Nephron progenitor cell (in vitro differentiated cells): ENCODE measurements at regions not wholly inside any gene's neighbourhood (a gene's known extent, or its start where the extent isn't known, plus 50 kb on each side); places are given as distances from the start of the nearest gene placed in this dataset.

Experiments
- DNase-seq: peaks from one replicate; pipeline ENCODE4 v3.0.0; 2021
- H3K27ac Mint-ChIP-seq: 2 replicates; pipeline ENCODE4 v1.8.0; 2021; ENCODE audit warnings: mild to moderate bottlenecking, moderate library complexity, mixed read lengths
- H3K27me3 Mint-ChIP-seq: 2 replicates; pipeline ENCODE4 v1.8.0; 2021; ENCODE audit warnings: mild to moderate bottlenecking, low read depth, mixed read lengths; ENCODE audit not compliant: poor library complexity
- H3K36me3 Mint-ChIP-seq: 2 replicates; pipeline ENCODE4 v1.8.0; 2021; ENCODE audit warnings: low read depth, mixed read lengths
- H3K4me1 Mint-ChIP-seq: 2 replicates; pipeline ENCODE4 v1.8.0; 2021; ENCODE audit warnings: mixed read lengths
- H3K4me3 Mint-ChIP-seq: 2 replicates; pipeline ENCODE4 v1.8.0; 2021; ENCODE audit warnings: mild to moderate bottlenecking, moderate library complexity, mixed read lengths
- H3K9me3 Mint-ChIP-seq: 2 replicates; pipeline ENCODE4 v1.8.0; 2021; ENCODE audit warnings: mild to moderate bottlenecking, moderate library complexity, mixed read lengths
- CTCF ChIP-seq: fragments of 200-600 bp; sonication (generic); IDR thresholded peaks from 2 replicates; pipeline ENCODE4 v1.5.0; 2021; ENCODE audit warnings: antibody characterized with exemption

GRCh38 chr2:163210430-163210918, 371.9 kb upstream of the KCNH7 start:
- no peaks in the 10 kb centered on the region for H3K4me1 Mint-ChIP-seq
- no peak overlapping the region for H3K4me3 Mint-ChIP-seq
- H3K36me3 Mint-ChIP-seq, result no peaks in the 10 kb centered on the region
- TF ChIP-seq CTCF, result no peak
- H3K27me3 Mint-ChIP-seq, result no peaks in the 10 kb centered on the region
- no peak for DNase-seq
- H3K9me3 Mint-ChIP-seq, result no peaks in the 10 kb centered on the region
- no peak overlapping the region for H3K27ac Mint-ChIP-seq

GRCh38 chr2:163207693-163208370, 369.3 kb upstream of the KCNH7 start:
- Mint-ChIP-seq H3K27me3 (no peaks in the 10 kb centered on the region), H3K36me3 (no peaks in the 10 kb centered on the region), H3K9me3 (no peaks in the 10 kb centered on the region), H3K4me3 (no peak overlapping the region), H3K4me1 (no peaks in the 10 kb centered on the region), H3K27ac (no peak overlapping the region)
- DNase-seq, result no peak
- TF ChIP-seq CTCF, result no peak

GRCh38 chr2:163205589-163206254, 367.2 kb upstream of the KCNH7 start:
- H3K4me3 Mint-ChIP-seq, result no peak overlapping the region
- H3K27me3 Mint-ChIP-seq, result no peaks in the 10 kb centered on the region
- H3K36me3 Mint-ChIP-seq, result no peaks in the 10 kb centered on the region
- no peaks in the 10 kb centered on the region for H3K9me3 Mint-ChIP-seq
- no peak for DNase-seq
- no peak overlapping the region for H3K27ac Mint-ChIP-seq
- TF ChIP-seq CTCF, result no peak
- H3K4me1 Mint-ChIP-seq, result no peaks in the 10 kb centered on the region

- Mint-ChIP-seq H3K9me3 (peaks cover 17% of the 10 kb centered on the region), H3K27me3 (peaks cover 2% of the 10 kb centered on the region), H3K4me1 (no peaks in the 10 kb centered on the region), H3K36me3 (no peaks in the 10 kb centered on the region), H3K27ac (no peak overlapping the region), H3K4me3 (no peak overlapping the region)
- TF ChIP-seq CTCF, result no peak
- no peak for DNase-seq
Observed at GRCh38 chr2:163200741-163201140, 362.2 kb upstream of the KCNH7 start.

- peaks cover 2% of the 10 kb centered on the region for H3K27me3 Mint-ChIP-seq
- no peak for TF ChIP-seq CTCF
- H3K36me3 Mint-ChIP-seq, result no peaks in the 10 kb centered on the region
- DNase-seq, result no peak
- no peak overlapping the region for H3K4me3 Mint-ChIP-seq
- H3K4me1 Mint-ChIP-seq, result no peaks in the 10 kb centered on the region
- peaks cover 20% of the 10 kb centered on the region for H3K9me3 Mint-ChIP-seq
- no peak overlapping the region for H3K27ac Mint-ChIP-seq
Observed at GRCh38 chr2:163198972-163199371, 360.4 kb upstream of the KCNH7 start.

- Mint-ChIP-seq H3K36me3 (no peaks in the 10 kb centered on the region), H3K4me1 (no peaks in the 10 kb centered on the region), H3K27ac (no peak overlapping the region), H3K9me3 (peaks cover 20% of the 10 kb centered on the region), H3K27me3 (peaks cover 2% of the 10 kb centered on the region), H3K4me3 (no peak overlapping the region)
- TF ChIP-seq CTCF, result no peak
- DNase-seq, result no peak
Observed at GRCh38 chr2:163198007-163198406, 359.4 kb upstream of the KCNH7 start.
